HFF-Myc (cell line): ENCODE measurements at regions not wholly inside any gene's neighbourhood (a gene's known extent, or its start where the extent isn't known, plus 50 kb on each side); places are given as distances from the start of the nearest gene placed in this dataset.

ENCODE experiments used
- DNase-seq: peaks from one replicate; pipeline ENCODE4 v3.0.0-alpha.2; 2011; ENCODE audit warnings: low read depth; ENCODE audit errors: extremely low read depth
- H3K4me3 ChIP-seq: replicated peaks from 2 replicates; pipeline ENCODE4 v1.5.1; 2011; ENCODE audit warnings: low read depth, mild to moderate bottlenecking, control low read depth, low read length
- TF ChIP-seq, protein P1 (sequence below): IDR thresholded peaks from 2 replicates; pipeline ENCODE4 v1.5.1; 2012; ENCODE audit warnings: mild to moderate bottlenecking, low read depth, low read length, control low read depth; ENCODE audit errors: missing control alignments

DNA sequence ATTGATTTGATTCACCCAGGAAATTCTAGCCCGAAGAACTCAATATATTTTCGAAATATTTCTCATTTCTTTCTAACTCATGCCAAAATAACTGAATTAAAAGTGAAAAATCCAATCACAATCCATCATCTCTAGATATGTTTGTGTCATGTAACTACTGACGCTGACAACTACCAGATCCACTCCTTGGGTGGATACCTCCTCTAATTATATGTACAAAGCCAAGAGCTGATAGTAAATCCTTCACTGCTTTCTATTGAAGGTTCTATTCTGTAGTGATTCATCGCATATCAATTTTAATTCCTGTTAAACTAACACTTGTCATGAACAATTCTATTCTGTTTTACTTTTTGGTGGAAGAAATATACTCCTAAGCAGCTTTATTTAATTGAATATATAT is 1056.6 kb upstream of the NXPH2 start:
- no peak overlapping the region for H3K4me3 ChIP-seq
- DNase-seq, result no peak
- TF ChIP-seq, protein P1, sequence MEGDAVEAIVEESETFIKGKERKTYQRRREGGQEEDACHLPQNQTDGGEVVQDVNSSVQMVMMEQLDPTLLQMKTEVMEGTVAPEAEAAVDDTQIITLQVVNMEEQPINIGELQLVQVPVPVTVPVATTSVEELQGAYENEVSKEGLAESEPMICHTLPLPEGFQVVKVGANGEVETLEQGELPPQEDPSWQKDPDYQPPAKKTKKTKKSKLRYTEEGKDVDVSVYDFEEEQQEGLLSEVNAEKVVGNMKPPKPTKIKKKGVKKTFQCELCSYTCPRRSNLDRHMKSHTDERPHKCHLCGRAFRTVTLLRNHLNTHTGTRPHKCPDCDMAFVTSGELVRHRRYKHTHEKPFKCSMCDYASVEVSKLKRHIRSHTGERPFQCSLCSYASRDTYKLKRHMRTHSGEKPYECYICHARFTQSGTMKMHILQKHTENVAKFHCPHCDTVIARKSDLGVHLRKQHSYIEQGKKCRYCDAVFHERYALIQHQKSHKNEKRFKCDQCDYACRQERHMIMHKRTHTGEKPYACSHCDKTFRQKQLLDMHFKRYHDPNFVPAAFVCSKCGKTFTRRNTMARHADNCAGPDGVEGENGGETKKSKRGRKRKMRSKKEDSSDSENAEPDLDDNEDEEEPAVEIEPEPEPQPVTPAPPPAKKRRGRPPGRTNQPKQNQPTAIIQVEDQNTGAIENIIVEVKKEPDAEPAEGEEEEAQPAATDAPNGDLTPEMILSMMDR, result no peak

DNA sequence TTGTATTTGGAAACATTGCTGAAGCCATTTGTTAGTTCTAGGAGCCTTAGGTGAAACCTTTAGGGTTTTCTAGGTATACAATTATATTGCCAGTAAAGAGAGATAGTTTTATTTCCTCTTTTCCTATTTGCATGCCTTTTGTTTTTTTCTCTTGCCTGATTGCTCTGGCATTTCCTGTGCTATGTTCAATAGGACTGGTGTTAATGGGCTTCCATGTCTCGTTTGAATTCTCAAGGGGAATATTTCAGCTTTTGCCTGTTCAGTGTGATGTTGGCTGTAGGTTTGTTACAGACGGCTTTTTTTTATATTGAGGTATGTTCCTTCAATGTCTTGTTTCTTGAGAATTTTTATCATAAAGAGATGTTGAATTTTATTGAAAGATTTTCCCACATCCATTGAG is 1054.9 kb upstream of the NXPH2 start:
- no peak for DNase-seq
- TF ChIP-seq, protein P1, result no peak
- H3K4me3 ChIP-seq, result no peak overlapping the region

DNA sequence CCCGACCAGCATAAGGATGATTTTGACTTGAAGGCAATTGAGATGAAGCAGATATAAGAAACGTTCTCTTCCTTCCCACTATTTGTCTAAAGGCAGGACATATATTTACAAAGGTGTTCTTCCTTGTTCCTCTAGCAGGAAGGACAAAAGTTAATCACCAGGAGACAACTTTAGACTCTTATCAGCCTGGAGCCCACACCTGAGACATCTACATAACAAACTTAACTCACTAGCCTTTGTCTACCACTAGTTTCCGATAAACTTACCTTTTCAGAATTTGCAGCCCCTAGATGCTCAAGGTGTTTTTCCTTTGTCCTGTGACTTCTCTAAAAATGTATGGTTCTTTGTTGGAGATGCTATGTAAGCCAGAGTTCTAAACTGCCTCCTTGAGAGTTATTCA is 1047.8 kb upstream of the NXPH2 start:
- DNase-seq, result no peak
- H3K4me3 ChIP-seq, result no peak overlapping the region
- TF ChIP-seq, protein P1, result no peak

DNA sequence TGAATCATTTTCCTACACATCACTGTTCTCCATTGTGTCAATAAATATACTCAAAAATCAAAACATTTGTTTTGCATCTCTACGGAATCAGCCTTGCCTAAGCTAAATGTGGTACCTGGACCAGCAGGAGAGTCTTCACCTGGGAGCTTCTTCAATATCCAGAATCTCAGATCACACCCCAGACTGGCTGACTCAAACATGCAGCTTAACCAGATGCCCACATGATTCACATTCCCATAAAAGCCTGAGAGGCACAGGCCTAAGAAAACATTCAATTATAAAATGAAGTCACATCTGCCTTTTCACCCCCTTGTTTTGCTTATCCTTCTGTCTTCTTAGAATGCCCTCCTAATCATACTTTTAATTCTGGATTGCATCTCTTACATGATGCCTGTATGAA is 1045.5 kb upstream of the NXPH2 start:
- DNase-seq, result no peak
- TF ChIP-seq, protein P1, result no peak
- no peak overlapping the region for H3K4me3 ChIP-seq

DNA sequence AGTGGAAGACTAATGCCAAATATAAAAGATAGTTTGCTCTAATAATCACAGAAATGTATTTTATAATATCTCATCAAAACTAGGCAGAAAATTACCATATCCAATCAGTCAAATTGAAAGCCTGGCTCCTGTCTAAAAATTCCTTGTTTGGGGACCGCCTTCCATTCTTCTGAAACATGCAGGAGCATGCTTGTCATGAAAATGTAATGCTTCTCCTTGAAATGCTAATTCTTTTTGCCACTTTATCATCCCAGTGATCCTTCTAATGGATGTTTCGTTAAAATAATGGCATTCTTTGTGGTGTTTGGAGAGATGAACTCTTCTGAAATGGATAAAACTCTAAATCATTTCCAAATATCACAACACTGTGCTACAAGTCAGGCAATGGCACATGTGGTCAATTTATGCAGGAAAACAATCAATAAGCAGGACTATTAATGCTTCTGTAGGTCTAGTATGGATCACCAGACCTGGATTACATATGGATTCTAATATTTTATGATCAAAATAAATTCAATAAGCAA is 1039.1 kb upstream of the NXPH2 start:
- no peak overlapping the region for H3K4me3 ChIP-seq
- TF ChIP-seq, protein P1, result no peak
- no peak for DNase-seq

DNA sequence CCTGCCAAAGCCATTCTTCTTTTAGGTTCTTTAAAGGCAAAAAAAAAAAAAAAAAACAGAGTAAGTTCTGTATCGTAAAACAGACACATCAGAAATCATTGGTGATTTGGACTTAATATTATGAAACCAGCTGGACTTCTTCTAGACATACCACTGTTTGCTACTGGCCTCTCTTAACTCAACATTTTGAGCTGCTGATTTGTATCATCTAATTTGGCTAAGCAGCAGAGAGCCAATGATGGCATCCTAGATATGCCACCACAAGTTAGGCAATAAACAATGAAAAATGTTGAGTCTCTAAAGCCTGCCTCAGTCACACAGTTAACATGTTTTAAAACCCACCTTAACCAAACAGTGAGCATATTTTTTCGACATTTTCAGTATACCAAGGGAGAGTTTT is 1034.3 kb upstream of the NXPH2 start:
- DNase-seq, result no peak
- TF ChIP-seq, protein P1, result no peak
- no peak overlapping the region for H3K4me3 ChIP-seq

DNA sequence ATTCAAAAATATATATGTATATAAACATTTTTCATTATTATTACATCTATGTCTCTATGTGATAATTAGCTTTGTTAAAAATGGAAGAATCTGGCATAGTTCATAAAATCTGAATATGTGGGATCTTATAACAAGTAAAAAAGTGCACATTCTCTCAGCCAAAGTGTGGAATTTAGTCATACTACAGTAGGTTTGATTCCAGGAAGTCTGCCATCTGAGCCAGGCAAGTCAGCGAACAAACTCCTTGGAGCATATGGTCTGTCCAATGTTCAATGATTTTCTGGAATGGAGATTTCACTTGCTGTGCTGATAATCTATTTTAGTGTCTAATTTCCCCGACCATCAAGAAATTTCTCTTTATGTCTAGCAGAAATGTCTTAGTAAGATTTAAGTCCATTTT is 1033.2 kb upstream of the NXPH2 start:
- H3K4me3 ChIP-seq, result no peak overlapping the region
- no peak for DNase-seq
- TF ChIP-seq, protein P1, result no peak
